G401.6 (cell line): ENCODE measurements at regions not wholly inside any gene's neighbourhood (a gene's known extent, or its start where the extent isn't known, plus 50 kb on each side); places are given as distances from the start of the nearest gene placed in this dataset.

ENCODE experiments used
- FAIRE-seq: peaks from 2 replicates; lab custom pipeline; 2012; peaks lifted over from hg19 to GRCh38; lab: Jason Lieb, UNC

DNA sequence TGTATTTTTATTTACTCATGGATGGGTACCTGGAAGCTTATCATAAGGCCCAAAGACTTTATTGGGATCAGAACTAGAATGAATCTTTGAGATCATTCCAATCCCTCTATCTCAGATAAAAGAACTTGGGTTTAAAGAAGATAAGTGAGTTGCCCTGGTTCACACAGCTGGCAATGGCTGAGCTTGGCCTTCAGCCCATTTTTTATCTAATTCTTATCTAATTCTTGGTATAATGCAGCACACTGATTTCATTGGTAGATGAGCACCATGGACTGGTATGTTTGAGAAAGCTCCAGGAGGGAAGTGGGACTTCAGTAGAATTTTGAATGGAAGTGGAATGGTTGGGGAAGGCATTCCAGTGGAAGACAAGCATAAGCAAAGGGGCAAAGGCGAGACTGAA, 558.9 kb downstream of the REEP3 start:
- no peak for FAIRE-seq

DNA sequence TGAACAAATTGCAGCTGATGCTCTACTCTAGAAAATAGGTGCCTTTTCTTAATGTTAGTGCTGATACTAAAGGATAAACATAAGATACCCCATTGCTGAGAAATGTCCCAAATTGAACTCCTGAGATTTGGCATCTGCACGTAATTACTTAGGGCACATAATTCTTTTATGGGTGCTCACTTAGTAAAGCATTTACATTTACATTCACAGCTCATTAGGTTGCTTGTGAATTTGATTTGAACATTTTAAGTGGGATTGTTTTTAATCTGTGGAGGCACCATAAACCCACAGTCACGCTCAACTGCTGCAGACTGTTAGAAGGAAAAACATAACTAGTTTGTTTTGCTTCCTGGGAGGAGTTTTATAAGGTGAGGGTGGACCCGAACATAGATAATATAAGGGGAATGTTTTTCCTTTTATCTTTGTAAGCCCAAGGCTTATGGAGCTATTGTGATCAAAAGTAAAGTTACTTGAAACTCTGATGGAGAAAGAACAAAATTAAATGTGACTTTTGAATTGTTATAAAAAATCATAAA, 560.8 kb downstream of the REEP3 start:
- no peak for FAIRE-seq

DNA sequence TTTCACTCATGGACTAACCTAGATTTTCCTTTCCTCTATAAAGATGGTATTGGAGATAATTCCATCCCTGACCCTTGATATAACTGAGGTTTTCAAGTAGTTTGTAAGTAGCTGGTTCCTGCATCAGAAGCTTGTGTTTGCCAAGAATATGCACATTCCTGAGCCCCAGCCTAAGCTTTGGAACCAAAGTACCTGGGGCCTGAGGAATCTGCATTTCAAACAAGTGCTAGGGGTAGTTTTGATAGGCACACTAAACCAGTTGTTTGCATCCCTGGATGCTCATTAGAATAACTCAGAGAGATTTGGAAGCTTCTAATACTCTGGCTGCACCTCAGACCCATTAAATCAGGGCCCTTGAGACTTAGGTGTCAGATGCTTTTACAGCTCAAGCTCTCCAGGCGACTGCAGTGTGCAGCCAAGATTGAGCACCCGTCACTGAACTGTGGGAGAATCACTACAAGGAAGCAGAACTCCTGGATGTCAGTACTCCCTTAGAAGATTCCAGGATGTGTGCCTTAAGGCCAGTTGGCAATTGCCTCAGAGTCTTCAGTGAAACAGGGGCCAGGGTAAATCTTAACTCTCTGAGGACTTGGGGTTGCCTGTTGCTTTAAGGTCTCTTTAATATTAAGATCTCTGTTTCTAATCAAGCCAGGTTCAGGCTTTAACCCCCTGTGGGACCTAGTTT, 565.0 kb downstream of the REEP3 start:
- FAIRE-seq = no peak

DNA sequence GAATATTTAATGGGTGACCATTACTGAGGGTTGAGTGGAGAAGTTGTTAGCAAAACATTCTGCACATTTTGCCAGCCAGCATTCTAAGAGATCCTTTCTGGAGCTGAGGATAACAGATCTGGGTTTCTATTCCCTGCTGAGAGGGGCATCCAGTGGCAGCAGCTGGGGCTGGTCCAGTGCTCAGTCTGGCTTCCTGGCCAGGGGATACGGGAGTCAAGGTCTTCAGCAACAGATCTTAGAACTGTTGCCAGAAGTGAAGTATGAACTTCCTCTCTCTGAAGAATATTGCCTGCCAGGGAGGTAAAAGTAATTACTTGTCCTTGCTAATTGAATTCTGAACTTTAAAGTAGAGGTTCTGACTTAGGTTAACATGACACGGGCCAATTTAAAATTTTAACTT, 568.4 kb downstream of the REEP3 start:
- no peak for FAIRE-seq

DNA sequence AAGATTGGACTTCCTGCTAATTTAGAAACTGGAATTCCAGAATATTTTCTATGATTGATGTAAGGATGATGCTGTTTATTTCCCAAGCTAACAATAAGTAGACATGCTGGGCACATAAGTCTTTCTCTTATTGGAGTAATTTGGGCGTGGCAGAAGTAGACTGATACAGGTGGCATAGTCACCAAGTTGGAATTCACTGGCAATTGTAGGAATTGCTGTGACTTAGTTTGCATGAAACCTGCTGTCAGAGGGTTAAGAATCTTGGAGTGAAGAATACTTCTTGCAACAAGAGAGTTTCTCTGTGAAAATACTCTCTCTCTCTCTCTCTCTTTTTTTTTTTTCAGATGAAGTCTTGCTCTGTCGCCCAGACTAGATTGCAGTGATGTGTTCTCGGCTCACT, 569.7 kb downstream of the REEP3 start:
- FAIRE-seq = no peak

DNA sequence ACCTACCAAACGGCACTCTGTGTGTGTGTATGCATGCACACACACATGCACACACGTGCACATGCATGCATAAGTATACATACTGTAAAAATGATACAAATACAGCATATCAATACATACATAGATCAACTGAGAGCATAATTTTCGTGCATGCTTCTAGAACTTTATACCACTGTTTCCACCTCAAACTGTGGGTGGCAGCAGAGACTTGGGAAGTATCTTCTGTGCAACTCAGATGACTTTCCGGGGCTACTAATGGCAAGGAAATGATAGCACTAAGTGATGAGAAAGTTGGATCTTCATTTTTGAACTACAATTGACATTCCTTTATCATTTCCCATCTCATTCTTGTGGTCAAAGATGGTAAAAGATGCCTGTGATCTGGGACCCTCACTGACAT, 570.7 kb downstream of the REEP3 start:
- FAIRE-seq = no peak

DNA sequence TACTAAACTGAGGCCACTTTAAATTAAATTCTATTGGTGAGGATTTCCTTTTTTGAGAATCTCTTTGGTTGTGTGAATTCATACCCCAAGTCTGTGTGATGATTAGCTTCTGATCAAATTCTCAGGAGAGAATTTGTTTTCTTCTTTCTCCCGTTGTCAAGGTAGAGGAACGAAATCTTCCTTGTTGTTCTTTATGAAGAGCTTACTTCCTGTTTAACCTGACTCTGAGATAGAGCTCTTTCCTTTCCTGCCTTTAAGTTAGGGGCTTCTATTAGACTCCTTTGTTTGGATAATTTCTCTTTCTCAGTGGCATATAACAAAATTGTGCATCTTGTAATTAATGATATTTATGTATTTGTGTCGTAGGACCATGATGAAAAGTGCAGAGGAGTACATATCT, 572.1 kb downstream of the REEP3 start:
- no peak for FAIRE-seq

DNA sequence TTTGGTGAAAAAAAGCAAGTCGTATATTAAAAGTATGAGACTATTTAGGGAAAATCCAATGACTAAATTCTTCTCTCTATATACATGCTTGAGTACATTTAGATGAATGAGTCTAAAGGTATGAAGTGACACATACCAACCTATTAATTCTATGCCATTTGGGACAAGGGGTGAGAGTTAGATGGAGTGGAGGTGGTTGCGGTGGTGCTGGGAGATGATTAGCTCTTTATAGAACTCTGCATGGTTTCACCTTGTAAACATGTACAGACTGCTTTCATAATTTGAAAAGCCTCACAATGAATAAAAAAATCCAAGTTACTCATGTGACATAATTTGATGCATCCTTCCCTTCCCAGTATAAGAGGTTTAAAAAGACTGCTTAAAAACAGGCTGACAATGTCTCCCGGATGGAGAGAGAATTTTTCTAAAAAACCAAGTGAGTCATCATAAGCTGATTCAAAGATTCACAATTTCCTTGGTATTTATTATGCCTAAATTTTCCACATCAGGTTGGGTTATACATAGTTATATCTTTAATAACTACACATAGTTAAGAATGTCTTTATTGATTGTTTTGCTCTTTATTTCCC, 572.8 kb downstream of the REEP3 start:
- no peak for FAIRE-seq

DNA sequence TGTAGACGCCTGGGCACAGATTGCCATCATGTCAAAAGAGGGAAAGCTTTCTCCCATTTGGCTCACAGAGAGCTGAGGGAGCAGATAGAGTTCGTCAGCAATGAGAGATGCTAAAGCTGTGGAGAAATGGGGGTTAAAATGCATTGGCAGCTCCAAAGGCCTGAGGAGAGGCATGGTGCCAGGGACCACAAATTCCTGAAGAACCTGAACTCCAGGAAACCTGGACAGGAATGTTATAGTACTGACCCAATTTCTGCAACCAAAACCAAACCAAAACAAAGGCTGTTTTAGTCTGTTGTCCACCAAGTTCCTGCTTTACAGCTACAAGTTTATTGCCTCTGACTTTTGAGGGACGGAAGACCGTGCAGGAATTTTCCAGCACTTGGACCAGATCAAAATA, 575.7 kb downstream of the REEP3 start:
- FAIRE-seq = no peak

DNA sequence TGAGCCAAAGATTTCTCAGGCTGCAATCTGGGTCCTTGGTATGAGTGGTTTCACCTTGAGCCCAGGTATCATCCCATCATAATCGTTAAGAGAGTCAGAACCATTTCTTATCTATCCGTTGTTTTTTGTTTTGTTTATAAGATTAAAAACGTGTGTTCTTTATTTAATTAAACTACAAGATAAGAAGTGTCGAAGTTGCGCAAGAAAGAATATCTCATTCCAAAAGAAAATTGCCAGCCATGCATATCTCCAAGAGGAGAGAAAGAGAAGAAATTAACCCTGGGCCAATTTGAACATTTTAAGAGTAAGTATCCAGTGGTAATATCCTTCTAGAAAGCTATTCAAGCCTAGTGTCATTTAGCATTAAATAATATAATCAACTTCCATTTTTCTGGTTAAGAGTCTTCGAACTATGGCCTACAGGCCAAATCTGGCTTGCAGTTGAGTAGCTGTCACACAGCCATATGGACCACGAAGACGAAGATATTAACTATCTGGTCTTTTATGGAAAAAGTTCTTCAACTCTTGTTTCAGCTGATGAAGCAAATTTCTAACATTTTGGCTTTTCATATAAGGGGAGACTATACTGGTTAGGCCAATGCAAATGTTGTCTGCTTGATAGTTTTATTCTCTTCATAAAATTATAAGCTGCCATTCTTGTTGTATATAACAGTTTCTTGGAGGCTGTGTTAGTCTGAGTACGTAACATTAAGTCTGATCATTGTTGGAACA, 576.4 kb downstream of the REEP3 start:
- no peak for FAIRE-seq

DNA sequence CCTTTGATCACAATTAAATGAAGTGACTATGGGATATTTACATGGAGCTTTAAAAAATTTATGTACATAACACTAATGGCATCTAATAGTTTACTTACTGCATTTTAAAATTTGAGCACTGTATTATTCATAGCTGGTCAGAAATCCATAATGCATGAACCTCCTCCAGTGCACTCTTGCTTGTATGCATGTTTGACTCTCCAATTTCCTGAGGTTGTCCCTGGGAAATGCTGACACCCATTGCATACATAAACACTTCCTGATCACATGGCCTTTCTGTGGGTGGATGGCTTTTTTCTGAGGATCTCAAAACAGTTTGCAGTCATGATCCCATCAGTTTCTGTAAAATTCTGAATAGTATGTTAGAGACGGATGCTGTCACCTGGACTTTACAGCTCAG, 577.8 kb downstream of the REEP3 start:
- no peak for FAIRE-seq

DNA sequence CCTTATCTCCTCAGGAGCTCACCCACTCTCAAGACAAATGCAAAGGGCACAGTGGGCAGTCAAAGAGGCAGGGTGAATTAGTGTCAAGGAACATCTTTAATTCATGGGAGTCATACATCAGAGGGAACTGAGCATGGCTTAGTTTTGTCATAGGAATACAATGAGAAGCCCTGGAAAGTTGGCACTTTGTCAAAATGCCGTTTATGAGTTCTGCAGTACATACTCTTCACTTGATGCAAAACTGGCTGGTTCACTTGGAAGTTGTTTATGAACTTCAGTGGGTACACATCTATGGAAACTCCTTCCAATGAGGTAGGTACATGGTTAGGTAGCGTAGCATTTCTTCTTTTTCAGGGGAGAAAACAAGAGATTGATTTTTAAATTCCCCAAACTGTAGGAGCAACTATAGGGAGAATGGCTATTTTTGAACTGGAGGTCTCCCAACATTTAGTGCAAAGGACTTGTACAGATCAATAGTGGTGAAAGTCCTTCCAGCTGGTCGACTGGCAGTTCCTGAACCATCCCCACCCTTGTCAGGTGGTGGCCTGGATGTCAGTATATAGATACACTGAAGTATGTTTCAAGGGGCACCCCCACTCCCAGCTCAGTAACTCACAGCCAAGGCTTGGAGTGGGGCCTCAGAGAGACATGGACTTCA, 580.5 kb downstream of the REEP3 start:
- no peak for FAIRE-seq

DNA sequence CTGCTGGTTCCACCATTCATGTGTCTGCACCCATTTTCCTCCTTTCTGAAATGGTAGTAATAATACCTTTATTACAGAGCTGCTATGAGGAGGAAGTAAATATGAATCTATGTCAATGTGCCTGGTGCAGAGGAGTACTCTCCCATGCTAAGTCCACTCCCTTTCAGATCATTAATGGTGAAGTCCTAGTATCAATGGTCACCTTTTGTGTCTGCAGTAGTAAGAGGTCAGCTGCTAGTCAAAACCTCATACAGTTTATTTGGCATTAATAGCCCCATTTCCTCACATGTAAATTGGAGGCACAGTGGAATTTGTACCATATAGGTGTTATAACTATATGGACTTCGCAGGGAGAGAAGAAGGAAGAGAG, 581.0 kb downstream of the REEP3 start:
- no peak for FAIRE-seq

DNA sequence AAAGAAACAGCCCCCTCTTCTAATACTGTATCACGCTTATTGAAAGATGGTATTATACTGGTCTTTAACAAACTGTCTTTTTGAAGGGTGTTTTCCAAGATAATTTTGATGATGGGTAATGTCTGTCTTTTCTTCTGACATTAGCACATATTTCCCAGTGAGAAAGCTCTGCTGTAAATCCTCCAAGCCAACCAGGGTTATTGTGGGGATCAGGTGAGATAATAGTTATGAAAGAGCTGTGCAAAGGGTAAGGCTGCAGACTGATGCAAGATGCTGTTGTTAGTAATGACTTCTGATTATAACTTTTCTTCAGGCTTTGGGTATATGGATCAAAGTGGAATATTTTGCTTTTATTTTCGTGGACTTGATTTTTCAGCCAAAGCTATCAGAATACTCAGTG, 581.7 kb downstream of the REEP3 start:
- FAIRE-seq = no peak

DNA sequence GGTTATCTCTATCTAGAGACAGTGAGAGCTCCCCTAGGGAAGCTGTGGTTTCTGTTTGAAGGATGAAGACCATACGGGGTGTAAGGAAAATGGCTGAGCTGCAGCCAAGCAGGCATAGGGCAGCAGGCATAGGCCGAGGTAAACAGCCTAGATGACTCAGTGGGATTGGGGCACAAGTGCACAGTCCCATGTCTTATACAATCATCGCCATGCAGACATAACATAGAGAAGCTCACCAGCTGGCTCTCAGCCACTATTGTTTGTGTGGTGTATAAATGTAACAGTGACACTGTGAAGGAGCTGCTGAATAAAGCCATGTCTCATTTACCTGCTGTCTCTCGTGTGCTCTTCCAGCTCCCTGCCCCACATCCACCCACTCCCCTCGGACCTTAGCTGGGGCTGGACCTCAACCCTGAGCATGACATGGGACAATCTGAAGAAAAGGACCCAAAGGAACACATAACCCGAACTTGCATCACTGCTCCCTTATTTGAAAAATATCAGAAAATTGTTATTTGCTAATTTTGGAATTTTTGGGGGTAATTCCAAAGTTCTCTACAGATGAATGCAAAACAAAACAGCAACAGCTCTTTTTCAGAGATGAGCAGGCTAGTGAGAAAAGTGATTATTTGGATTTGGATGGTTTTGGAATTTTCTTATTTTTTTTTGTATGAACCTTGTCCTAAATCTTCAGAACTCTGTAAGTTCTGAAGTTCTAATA, 582.7 kb downstream of the REEP3 start:
- no peak for FAIRE-seq

DNA sequence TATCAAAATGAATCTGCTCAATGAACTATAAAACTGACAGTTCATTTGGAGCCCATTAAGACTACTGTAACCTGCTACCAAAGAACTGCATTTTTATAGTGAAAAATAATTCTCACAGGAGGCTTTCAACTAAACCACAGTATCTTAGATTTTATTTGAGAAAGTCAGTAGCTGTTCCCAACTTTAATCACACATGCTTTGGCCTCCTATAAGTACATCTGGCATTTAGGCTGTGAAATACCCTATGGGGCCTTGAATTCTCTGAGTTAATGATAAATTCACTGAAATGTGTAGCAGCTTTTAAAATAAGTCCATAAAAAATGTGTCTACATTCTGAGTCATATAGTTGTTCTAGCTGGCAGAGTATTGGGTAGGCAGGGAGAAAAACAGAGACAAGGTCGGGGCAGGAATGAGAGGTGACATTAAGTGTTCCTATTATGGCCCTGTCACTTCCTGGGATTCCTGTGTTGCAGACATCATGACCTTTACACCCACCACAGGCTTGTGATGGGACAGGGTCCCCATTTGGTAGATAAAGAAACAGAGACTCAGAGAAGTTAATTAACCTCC, 588.8 kb downstream of the REEP3 start:
- no peak for FAIRE-seq

DNA sequence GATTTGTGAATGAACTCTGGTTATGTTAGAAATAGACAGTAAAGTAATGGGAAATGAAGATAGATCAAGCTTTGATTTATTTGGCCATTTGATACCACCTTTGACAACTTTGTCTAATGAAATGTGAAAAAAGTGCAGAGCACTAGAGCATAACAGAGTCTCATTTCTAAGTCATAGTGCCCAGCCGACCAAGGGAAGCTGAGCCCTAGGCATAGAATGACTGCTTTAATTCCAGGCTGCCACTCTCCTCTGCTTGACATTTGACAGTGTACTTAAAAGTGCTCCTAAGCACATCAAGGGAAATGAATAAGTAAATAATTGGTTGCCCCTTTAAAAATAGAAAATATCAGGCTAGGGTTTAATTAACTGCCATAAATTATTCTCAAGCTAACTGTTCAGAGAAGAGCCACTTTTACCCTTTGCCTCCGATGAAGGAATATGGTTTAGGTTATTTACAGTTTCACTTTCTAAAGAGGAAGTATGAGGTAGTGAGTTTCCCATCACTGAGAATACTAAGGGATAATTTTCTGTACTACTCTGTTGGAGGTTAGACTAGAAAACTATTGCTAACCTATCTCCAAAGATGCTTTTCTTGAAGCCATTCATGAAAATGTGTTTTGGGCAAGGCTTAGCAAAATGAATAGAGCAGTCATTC, 591.6 kb downstream of the REEP3 start:
- no peak for FAIRE-seq

DNA sequence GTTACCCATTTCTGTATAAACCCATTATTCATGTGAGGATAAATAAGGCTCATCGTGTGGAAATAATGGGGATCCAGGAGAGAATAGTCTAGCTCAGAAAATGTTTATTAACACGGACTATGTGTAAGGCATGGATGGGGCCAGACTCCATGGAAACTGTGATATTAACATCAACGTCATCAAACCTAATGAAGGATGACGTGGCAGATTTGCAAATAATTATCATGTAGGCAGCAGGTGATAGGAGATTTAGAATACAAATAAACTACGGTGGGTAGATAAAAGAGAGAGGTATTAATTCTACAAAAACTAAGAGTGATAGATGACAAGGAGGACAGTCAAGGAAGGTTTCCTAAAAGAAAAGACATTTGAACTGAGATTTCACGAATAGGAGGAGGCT, 592.2 kb downstream of the REEP3 start:
- FAIRE-seq = no peak

DNA sequence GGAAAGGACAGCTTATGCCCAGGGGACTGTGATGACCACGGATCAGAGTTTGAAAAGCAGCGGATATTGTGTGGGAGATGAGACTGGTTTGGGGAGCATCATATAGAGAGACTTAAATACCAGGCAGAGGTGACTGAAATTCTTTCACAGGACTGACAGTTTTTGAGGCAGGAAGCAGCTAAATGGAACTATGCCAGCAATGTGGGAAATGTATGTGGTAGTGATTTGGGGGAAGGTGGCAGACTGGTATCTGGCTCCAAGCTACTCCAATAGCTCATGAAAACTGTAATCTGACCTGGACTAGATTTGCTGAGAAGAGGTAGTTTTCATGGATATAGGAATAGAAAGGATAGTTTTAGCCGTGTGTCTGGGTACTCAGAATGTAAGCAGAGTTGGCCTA, 592.6 kb downstream of the REEP3 start:
- no peak for FAIRE-seq

DNA sequence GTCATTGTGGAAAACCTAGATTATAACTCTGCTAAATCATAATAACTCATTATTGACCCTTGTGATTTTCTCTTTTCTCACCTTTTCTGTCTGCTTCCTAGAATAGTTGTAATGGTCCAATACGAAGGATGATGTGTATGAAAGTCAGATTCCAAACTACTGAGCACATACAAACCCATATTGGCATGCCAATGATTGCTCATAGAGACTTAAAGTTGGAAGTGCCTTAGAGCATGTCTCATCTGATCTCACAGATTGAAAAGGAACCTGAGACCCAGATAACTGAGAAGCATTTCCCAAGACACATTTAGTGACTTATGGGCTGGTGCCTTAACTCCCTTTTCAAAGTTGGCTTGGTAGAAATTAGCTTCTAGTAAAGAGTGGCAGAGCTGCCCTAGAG, 594.3 kb downstream of the REEP3 start:
- FAIRE-seq = no peak

DNA sequence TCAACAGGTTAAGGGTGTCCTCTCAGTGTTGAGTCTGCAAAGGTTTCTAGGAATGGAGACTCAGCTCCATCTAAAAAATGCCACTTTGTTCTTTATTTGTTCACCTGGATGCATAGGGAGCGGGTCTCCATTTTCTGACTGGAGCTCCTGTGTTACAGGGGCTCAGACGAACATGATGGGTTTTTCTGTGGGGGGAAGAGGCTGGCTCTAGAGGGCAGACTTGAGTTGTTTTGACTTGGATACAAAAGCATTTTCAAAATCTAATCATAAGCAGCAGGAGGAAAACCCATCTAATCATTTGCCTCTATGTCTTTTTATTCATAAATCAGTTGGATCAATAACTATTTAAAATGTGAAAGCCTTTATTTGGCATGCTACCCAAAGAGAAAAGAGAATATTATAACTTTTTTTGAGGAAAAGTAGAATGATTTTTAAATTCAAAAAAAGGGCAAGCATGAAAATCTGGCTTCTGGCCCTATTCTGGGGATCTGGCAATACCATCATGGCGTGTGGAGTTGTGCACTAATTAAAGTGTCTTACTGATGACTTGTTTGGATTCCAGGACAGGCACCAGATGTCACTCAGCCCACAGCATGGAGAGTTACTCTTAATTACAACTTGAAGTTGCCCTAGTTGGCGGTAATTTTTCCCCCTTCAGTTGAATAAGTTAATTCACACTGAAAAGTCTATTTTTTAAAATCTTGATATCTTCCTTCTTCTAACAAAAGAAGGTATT, 594.9 kb downstream of the REEP3 start:
- FAIRE-seq = no peak
